SK-N-SH (cell line): ENCODE measurements at regions not wholly inside any gene's neighbourhood (a gene's known extent, or its start where the extent isn't known, plus 50 kb on each side); places are given as distances from the start of the nearest gene placed in this dataset.

Source experiments
- CTCF ChIA-PET: fragments of 300-600, 350-600 bp; formaldehyde crosslinking; extraction: SDS; loops from one replicate; lab custom pipeline; 2021; lab: Yijun Ruan, JAX
- POLR2A ChIA-PET: fragments of 350-600 bp; sonication (Branson Sonifier 250); formaldehyde crosslinking; extraction: SDS; loops from one replicate; lab custom pipeline; 2020; ENCODE audit warnings: antibody characterized with exemption, inconsistent platforms; lab: Yijun Ruan, JAX
- DNase-seq: peaks from one replicate; pipeline ENCODE4 v3.0.0; 2012
- H2AFZ ChIP-seq: fragments of 200-600 bp; sonication (generic); 2 replicates; pipeline ENCODE4 v1.8.1; 2016; ENCODE audit warnings: antibody characterized with exemption, mild to moderate bottlenecking, low read depth
- H3F3A ChIP-seq: fragments of 200-600 bp; sonication (generic); replicated peaks from 2 replicates; pipeline ENCODE3; 2016; ENCODE audit warnings: antibody characterized with exemption, mild to moderate bottlenecking; ENCODE audit not compliant: insufficient read depth
- H3K27ac ChIP-seq, 2 experiments: fragments of 200-500 bp in 1 of 2; fragments of 200-600 bp in 1 of 2; sonication (Bioruptor generic) in 1 of 2; sonication (generic), shearing (Covaris generic) in 1 of 2; 2 replicates each; pipeline versions ENCODE4 v1.5.1 to v1.6.1; 2014 to 2016; ENCODE audit warnings: low read depth in 2 of 2, inconsistent platforms in 1 of 2, low read length in 1 of 2, mild to moderate bottlenecking in 1 of 2, mixed read lengths in 1 of 2
- H3K27me3 ChIP-seq: fragments of 200-600 bp; sonication (generic), shearing (Covaris generic); 2 replicates; pipeline ENCODE4 v1.6.1; 2016; ENCODE audit warnings: mixed run types; ENCODE audit not compliant: insufficient read depth
- H3K36me3 ChIP-seq, 2 experiments: fragments of 200-500 bp in 1 of 2; fragments of 200-600 bp in 1 of 2; sonication (Bioruptor generic) in 1 of 2; sonication (generic) in 1 of 2; replicated peaks in 1 of 2; 2 replicates each; pipeline versions ENCODE3 to v1.5.1; 2014 to 2016; ENCODE audit warnings: low read length in 1 of 2, mild to moderate bottlenecking in 1 of 2; ENCODE audit not compliant: insufficient read depth in 2 of 2, control insufficient read depth in 1 of 2
- H3K4me1 ChIP-seq, 2 experiments: fragments of 200-500 bp in 1 of 2; fragments of 200-600 bp in 1 of 2; sonication (Bioruptor generic) in 1 of 2; sonication (generic), shearing (Covaris generic) in 1 of 2; 2 replicates each; pipeline versions ENCODE4 v1.5.1 to v1.6.1; 2014 to 2016; ENCODE audit warnings: low read depth in 1 of 2, low read length in 1 of 2, mixed run types in 1 of 2; ENCODE audit not compliant: insufficient read depth in 2 of 2, control insufficient read depth in 1 of 2
- H3K4me2 ChIP-seq: fragments of 200-600 bp; sonication (generic), shearing (Covaris generic); 2 replicates; pipeline ENCODE4 v1.6.1; 2017; ENCODE audit warnings: mixed run types
- H3K4me3 ChIP-seq, 2 experiments: fragments of 200-500 bp in 1 of 2; fragments of 200-600 bp in 1 of 2; sonication (Bioruptor generic) in 1 of 2; sonication (generic), shearing (Covaris generic) in 1 of 2; 2 replicates each; pipeline versions ENCODE4 v1.5.1 to v1.8.1; 2014 to 2016; ENCODE audit warnings: low read depth in 2 of 2, inconsistent platforms in 1 of 2, low read length in 1 of 2, mild to moderate bottlenecking in 1 of 2, mixed read lengths in 1 of 2, moderate library complexity in 1 of 2
- H3K79me2 ChIP-seq: fragments of 200-600 bp; sonication (generic); 2 replicates; pipeline ENCODE4 v1.8.1; 2017; ENCODE audit warnings: mild to moderate bottlenecking; ENCODE audit not compliant: insufficient read depth
- H3K9ac ChIP-seq: fragments of 200-600 bp; sonication (generic); 2 replicates; pipeline ENCODE4 v1.6.1; 2017; ENCODE audit warnings: mixed run types
- H3K9me2 ChIP-seq: fragments of 200-600 bp; sonication (generic); 2 replicates; pipeline ENCODE4 v1.6.1; 2017; ENCODE audit warnings: mixed run types
- H3K9me3 ChIP-seq: fragments of 200-600 bp; sonication (generic); 2 replicates; pipeline ENCODE4 v1.6.1; 2017; ENCODE audit warnings: mixed run types, mild to moderate bottlenecking, moderate library complexity
- H4K20me1 ChIP-seq: fragments of 200-600 bp; sonication (generic); 2 replicates; pipeline ENCODE4 v1.6.1; 2017; ENCODE audit warnings: mild to moderate bottlenecking, mixed run types; ENCODE audit not compliant: insufficient read depth
- ELF1 ChIP-seq: IDR thresholded peaks from 2 replicates; pipeline ENCODE4 v1.4.0; 2012
- FOSL2 ChIP-seq: IDR thresholded peaks from 2 replicates; pipeline ENCODE4 v1.4.0; 2012; ENCODE audit warnings: low read depth, mild to moderate bottlenecking, moderate library complexity, borderline replicate concordance
- JUND ChIP-seq: IDR thresholded peaks from 2 replicates; pipeline ENCODE4 v1.4.0; 2012
- RCOR1 ChIP-seq: fragments of 150-350 bp; IDR thresholded peaks from 2 replicates; pipeline ENCODE4 v1.6.1; 2017; ENCODE audit warnings: antibody characterized with exemption, low read length
- TAF1 ChIP-seq: IDR thresholded peaks from 2 replicates; pipeline ENCODE4 v1.6.1; 2012; ENCODE audit warnings: low read depth, mild to moderate bottlenecking, low read length, moderate library complexity, borderline replicate concordance
- WGBS: methylation state at CpG from one replicate; pipeline ENCODE4 v1.1.6; 2017; ENCODE audit warnings: low lambda C conversion rate; 5-methylcytosine and 5-hydroxymethylcytosine counted together
- TF ChIP-seq, protein P1 (sequence below): fragments of 200-600 bp; sonication (generic); IDR thresholded peaks from 2 replicates; pipeline ENCODE4 v1.6.1; 2017; ENCODE audit warnings: antibody characterized with exemption, mild to moderate bottlenecking, moderate library complexity
- TF ChIP-seq, protein P2 (sequence below): fragments of 150-350 bp; IDR thresholded peaks from 2 replicates; pipeline ENCODE4 v1.6.1; 2016; ENCODE audit warnings: mild to moderate bottlenecking, low read depth, low read length
- TF ChIP-seq, protein P3 (sequence below): IDR thresholded peaks from 2 replicates; pipeline ENCODE4; 2012

DNA sequence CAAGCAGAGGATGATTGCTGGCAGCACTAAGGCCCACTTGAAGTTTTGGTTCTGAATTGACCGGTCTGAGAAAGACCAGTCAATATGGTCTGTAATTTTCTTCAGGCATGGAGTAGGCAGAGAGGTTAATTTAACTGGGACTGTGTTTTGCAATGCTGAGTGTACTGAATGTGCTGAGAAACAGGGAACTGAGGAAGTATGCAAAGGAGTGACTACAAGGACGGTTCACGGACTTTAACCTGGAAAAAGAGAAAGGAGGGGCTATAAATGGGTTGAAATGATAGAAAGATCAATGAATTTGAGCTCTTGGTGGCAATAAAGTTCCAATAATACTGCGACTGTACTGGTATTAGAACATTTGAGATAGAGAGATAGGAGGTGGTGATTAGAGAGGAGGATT lies 84.5 kb downstream of the MAGEB17 start:
- ChIA-PET CTCF (no interaction called here), POLR2A (no interaction called here)
- Histone ChIP-seq H3K27ac (no peak overlapping the region), H3F3A (no peaks in the 10 kb centered on the region), H3K27me3 (no peaks in the 10 kb centered on the region), H3K4me1 (no peaks in the 10 kb centered on the region), H3K9ac (no peak overlapping the region), H3K4me2 (no peak overlapping the region), H2AFZ (no peak overlapping the region), H3K9me3 (no peaks in the 10 kb centered on the region), H3K79me2 (no peaks in the 10 kb centered on the region), H3K9me2 (no peaks in the 10 kb centered on the region), H4K20me1 (no peaks in the 10 kb centered on the region), H3K36me3 (no peaks in the 10 kb centered on the region), H3K4me3 (no peak overlapping the region)
- no peak for DNase-seq
- WGBS = 43% methylated on average over 4 of the region's 4 CpGs
- TF ChIP-seq RCOR1 = no peak
- TF ChIP-seq, protein P1, sequence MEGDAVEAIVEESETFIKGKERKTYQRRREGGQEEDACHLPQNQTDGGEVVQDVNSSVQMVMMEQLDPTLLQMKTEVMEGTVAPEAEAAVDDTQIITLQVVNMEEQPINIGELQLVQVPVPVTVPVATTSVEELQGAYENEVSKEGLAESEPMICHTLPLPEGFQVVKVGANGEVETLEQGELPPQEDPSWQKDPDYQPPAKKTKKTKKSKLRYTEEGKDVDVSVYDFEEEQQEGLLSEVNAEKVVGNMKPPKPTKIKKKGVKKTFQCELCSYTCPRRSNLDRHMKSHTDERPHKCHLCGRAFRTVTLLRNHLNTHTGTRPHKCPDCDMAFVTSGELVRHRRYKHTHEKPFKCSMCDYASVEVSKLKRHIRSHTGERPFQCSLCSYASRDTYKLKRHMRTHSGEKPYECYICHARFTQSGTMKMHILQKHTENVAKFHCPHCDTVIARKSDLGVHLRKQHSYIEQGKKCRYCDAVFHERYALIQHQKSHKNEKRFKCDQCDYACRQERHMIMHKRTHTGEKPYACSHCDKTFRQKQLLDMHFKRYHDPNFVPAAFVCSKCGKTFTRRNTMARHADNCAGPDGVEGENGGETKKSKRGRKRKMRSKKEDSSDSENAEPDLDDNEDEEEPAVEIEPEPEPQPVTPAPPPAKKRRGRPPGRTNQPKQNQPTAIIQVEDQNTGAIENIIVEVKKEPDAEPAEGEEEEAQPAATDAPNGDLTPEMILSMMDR = no peak
- TF ChIP-seq, protein P2, sequence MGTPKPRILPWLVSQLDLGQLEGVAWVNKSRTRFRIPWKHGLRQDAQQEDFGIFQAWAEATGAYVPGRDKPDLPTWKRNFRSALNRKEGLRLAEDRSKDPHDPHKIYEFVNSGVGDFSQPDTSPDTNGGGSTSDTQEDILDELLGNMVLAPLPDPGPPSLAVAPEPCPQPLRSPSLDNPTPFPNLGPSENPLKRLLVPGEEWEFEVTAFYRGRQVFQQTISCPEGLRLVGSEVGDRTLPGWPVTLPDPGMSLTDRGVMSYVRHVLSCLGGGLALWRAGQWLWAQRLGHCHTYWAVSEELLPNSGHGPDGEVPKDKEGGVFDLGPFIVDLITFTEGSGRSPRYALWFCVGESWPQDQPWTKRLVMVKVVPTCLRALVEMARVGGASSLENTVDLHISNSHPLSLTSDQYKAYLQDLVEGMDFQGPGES = no peak
- no peak for TF ChIP-seq TAF1
- TF ChIP-seq FOSL2 = no peak
- TF ChIP-seq, protein P3, sequence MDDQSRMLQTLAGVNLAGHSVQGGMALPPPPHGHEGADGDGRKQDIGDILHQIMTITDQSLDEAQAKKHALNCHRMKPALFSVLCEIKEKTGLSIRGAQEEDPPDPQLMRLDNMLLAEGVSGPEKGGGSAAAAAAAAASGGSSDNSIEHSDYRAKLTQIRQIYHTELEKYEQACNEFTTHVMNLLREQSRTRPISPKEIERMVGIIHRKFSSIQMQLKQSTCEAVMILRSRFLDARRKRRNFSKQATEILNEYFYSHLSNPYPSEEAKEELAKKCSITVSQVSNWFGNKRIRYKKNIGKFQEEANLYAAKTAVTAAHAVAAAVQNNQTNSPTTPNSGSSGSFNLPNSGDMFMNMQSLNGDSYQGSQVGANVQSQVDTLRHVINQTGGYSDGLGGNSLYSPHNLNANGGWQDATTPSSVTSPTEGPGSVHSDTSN = no peak
- TF ChIP-seq ELF1 = no peak
- TF ChIP-seq, all 33 proteins: peak for 0

DNA sequence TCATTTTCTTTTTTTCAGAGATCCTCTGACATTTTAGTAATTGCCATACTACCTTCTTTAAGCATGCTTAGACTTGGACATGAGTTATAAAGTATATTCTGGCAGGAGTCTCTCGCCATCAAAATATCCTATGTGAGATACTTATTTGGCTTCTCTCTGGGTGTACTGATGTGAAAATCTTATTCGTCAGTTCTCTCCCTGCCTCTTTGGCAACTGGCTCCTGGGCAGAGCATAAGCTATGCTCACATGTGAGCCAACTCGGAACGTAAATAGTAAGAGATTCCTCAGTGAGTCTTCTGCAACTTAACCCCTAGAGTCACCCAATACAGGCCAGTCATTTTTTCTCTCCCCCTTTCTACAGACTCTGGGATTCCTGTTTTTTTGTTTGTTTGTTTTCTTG lies 91.6 kb downstream of the MAGEB17 start:
- WGBS = 43% methylated on average over 4 of the region's 4 CpGs
- H3K4me1 ChIP-seq = no peaks in the 10 kb centered on the region
- TF ChIP-seq, protein P1 = no peak
- no peak for TF ChIP-seq JUND
- TF ChIP-seq, all 33 proteins: peak for 0
- CTCF ChIA-PET = no interaction called here
- Histone ChIP-seq H3K9ac (no peak overlapping the region), H3K27me3 (no peaks in the 10 kb centered on the region), H3K79me2 (no peaks in the 10 kb centered on the region), H3K4me2 (no peak overlapping the region), H3K9me3 (no peaks in the 10 kb centered on the region), H3K36me3 (no peaks in the 10 kb centered on the region), H2AFZ (no peak overlapping the region), H3K27ac (no peak overlapping the region), H4K20me1 (no peaks in the 10 kb centered on the region), H3K4me3 (no peak overlapping the region), H3F3A (no peaks in the 10 kb centered on the region), H3K9me2 (no peaks in the 10 kb centered on the region)
- DNase-seq = no peak
- POLR2A ChIA-PET = no interaction called here
